ENCODE measurements at regions not wholly inside any gene's neighbourhood (a gene's known extent, or its start where the extent isn't known, plus 50 kb on each side); places are given as distances from the start of the nearest gene placed in this dataset.
A peak's percentile ranks its signal among the peaks of the same experiment; 100 is the strongest.
"Not testable (repeated sequence)": the region's sequence is repeated elsewhere in the genome, so short reads cannot be mapped to it uniquely, and the experiment has no call there.

DNA sequence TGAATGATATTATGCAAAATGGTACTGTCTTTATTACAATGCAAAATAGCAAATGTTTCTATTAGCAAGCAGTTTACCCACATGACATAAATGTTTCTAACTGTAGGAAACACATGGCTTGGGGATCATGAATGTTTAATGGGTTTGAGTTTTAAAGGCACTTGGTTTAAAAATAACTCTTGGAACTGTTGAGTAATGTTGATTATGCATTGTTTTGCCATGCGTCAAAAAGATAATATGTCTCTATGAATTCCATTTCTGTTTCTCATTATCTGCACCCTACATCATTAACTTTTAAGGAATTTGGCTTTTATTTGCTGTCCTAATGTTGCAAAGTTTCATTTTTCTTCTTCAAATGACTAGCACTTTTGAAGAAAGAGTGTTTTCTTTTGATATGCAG, 1355.5 kb downstream of the SUCLG1 start:
- no peak for DNase-seq

DNA sequence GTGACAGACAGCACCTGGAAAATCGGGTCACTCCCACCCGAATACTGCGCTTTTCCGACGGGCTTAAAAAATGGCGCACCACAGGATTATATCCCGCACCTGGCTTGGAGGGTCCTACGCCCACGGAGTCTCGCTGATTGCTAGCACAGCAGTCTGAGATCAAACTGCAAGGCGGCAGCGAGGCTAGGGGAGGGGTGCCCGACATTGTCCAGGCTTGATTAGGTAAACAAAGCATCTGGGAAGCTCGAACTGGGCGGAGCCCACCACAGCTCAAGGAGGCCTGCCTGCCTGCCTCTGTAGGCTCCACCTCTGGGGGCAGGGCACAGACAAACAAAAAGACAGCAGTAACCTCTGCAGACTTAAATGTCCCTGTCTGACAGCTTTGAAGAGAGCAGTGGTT, 1370.0 kb downstream of the SUCLG1 start:
- not testable (repeated sequence) for DNase-seq

- no peak for DNase-seq
These were observed 1373.2 kb downstream of the SUCLG1 start for GRCh38 chr2:83085869-83086268.

DNA sequence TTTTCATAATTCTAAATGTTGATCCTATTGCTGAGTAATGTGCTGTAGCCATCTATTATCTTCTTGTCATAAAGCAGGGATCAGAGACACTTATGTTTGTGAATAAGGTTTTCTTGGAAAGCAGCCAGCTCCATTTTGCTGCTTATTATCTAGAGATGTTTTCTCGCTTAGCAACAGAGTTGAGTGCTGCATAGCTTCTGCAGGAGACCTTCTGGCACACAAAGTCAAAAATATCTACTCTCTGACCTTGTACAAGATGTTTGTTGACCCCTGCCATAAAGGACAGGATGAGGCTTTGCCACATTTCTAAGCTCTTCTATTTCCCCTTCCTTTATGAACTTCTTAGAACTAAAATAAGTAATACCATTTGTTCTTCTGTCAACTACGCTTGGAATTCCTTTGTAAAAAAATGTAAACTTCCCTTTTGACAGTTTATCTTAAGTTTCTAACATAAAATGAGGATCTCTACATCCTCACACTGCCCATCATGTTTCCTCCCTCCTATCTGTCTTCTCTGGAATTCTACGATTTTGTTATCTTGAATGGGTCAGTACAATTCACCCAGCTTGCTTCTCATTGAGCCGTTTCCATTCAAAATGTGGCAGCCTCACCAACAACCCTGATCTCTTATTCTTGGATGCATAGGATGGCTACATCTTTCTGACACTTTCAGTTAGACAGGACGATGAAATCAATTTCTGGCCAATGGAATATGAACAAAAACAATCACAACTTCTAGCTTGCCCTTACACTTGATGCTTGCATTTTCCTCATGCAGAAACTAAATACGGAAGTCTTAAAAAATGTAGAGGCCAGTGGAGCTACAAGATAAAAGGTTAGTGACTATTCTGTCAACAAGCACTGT, 1377.0 kb downstream of the SUCLG1 start:
- DNase-seq: peak; percentile 3

DNA sequence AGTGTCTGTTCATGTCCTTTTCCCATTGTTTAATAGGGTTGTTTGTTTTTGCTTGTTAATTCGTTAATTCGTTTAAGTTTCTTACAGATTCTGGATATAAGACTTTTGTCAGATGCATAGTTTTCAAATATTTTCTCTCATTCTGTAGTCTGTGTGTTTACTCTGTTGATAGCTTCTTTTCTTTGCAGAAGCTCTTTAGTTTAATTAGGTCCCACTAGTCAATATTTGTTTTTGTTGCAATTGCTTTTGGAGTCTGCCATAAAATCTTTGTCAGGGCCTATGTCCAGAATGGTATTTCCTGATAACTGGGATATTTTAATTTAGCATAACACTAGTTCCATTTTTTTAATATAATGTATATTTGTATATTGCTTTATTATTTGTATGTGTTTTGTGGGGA, 1380.1 kb downstream of the SUCLG1 start:
- no peak for DNase-seq

- DNase-seq: no peak
These were observed 1386.3 kb downstream of the SUCLG1 start for GRCh38 chr2:83072767-83073166.

DNA sequence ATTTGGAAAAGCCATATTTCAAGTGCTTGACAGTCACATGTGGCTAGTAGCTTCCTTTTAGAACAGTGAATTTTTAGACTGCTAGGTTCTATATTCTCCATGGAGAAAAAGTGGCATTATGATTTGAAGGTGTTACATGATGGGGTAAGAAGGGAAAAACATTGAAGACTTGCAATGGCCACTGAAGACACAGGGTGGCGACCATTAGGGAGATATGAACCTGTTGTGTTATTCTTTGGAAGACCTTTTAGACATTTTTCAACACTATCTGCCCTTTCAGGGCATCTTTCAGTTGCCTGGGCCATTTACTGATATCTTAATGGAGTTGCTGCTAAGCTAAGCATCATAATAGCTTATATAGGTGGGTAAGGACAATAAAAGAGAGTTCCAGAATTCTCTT, 1387.2 kb downstream of the SUCLG1 start:
- DNase-seq: no peak

GRCh38 chr2:83071352-83071751, 1387.7 kb downstream of the SUCLG1 start:
- no peak for DNase-seq

GRCh38 chr2:83069724-83070123, 1389.4 kb downstream of the SUCLG1 start:
- DNase-seq: no peak

GRCh38 chr2:83068714-83069113, 1390.4 kb downstream of the SUCLG1 start:
- no peak for DNase-seq

GRCh38 chr2:83067947-83068346, 1391.1 kb downstream of the SUCLG1 start:
- no peak for DNase-seq

DNA sequence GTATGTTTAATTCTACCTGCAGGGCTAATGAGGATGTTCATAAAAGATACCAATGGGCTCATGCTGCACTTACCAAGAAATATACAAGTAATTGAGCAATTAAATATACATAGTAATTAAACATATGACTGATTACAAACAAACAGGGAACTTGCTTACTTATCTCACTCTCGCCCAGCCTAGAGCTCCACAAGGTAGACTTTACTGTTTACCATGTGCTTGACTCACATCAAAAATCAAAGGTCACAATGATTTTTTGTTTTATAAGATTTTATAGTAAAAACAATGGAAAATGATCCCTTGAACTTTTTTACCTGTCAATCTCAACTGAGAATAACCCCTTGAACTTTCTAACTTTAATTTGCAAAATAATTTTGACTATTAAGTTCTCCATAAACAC, 1395.1 kb downstream of the SUCLG1 start:
- DNase-seq: no peak

GRCh38 chr2:83063511-83063910, 1395.6 kb downstream of the SUCLG1 start:
- DNase-seq: no peak

GRCh38 chr2:83058683-83059082, 1400.4 kb downstream of the SUCLG1 start:
- no peak for DNase-seq

DNA sequence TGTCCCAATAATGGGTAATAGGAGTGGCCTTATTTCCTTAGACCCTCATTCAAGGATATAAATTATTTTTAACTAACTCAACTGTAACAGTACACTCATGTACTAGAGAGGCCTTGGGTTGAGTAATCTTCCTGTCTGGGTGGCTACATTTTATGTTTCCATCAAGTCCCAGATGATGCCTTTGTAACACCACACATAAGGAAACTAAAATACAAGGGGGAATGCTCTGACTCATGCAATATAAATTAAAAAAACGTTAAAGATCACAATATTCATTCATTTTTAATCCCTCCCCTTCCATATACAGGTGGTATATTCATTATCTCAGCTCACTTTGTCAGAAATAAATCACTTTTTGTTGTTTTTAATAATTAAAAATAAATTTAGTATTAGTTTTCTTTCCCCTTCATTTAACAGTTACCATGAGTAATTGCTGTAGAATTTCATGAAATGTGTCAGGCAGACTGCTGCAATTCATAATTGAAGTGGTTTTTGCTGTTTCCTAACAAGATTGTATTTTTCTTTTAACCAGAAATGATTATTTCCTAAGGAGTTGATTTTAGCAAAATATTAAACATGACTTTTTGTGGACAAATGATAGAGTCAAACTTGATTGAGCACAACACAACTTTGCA, 1403.6 kb downstream of the SUCLG1 start:
- no peak for DNase-seq

- DNase-seq: no peak
These were observed 1404.3 kb downstream of the SUCLG1 start for GRCh38 chr2:83054751-83055150.

DNA sequence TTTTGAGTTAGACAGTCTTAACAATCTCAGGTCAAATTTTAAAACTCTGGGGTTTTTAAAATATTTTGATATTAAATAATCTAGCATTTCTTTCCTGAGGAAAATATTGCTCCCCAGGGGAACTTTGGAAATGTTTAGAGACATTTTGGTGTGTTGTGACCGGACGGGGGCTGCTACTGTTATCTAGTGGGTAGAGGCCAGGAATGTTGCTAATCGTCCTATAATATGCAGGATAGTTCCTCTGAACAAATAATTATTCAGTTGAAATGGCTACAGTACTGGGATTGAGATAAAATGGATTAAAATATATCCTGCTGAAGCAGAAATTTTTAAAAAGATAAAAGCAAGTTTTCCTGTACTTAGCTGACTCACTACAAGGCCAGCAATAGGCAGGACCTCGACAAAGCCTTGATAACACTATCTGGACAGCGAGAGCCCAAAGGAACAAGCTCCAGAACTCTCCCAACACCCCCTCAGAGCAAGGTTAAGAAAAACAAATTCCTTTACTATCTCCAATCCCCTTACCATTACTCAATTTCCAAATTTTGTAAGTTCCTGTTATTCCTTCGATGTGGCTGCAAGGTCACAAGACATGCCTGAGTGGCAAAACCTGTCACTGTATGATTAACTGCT, 1407.4 kb downstream of the SUCLG1 start:
- no peak for DNase-seq

GRCh38 chr2:83042053-83042452, 1417.0 kb downstream of the SUCLG1 start:
- DNase-seq: no peak

DNA sequence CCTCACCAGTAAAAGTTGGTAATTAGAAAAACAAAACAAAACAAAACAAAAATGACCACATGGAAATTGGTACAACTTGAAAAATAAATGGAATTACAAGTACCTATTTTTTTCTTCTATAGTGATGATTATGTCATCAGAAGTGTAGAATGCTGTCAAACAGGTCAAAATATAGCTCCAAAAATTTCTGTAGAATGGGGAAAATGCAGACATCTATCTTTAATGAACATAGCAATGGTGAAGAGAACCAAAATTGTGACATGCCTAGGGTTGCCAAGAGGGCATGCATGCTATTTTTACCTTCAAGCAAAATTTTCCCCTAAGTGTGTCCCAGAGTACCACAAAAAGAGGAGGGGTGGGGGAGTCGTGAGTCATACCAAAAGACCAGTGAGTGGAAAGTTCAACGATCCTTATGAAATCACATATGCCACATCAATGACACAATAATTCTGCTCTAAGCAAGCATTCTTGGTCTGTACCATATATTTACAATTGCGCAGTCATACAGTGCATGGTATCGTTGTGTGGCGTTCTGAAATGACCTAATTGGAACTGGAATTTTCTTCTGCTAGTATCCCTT, 1436.4 kb downstream of the SUCLG1 start:
- DNase-seq: no peak

GRCh38 chr2:83017366-83018090, 1441.6 kb downstream of the SUCLG1 start:
- no peak for DNase-seq

GRCh38 chr2:83016343-83017110, 1442.6 kb downstream of the SUCLG1 start:
- no peak for DNase-seq

DNA sequence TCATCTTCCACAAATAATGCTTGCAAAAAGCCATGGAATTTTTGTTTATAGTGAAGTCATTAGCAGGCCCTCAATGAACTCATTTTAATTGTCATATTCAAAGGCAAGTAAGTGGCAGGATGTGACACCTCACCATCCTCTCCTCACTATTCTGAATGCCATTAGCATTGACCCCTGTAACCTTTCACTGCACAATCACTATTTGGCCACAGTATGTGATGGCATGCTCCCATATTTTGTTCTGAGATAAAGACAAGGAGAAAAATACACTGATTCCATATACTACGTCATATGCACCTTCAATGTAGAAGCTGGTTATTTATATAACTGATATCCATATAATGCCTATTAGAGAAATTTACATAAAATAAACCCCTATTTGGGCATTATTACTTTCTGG, 1443.2 kb downstream of the SUCLG1 start:
- no peak for DNase-seq

All from DMS79 treated with DMSO at 0.1 percent for 48 hours (cell line).